SK-N-SH (cell line): ENCODE measurements at regions not wholly inside any gene's neighbourhood (a gene's known extent, or its start where the extent isn't known, plus 50 kb on each side); places are given as distances from the start of the nearest gene placed in this dataset.

Experiments used
- CTCF ChIA-PET: fragments of 300-600, 350-600 bp; formaldehyde crosslinking; extraction: SDS; loops from one replicate; lab custom pipeline; 2021; lab: Yijun Ruan, JAX
- POLR2A ChIA-PET: fragments of 350-600 bp; sonication (Branson Sonifier 250); formaldehyde crosslinking; extraction: SDS; loops from one replicate; lab custom pipeline; 2020; ENCODE audit warnings: antibody characterized with exemption, inconsistent platforms; lab: Yijun Ruan, JAX
- DNase-seq: peaks from one replicate; pipeline ENCODE4 v3.0.0; 2012
- H2AFZ ChIP-seq: fragments of 200-600 bp; sonication (generic); 2 replicates; pipeline ENCODE4 v1.8.1; 2016; ENCODE audit warnings: antibody characterized with exemption, mild to moderate bottlenecking, low read depth
- H3F3A ChIP-seq: fragments of 200-600 bp; sonication (generic); replicated peaks from 2 replicates; pipeline ENCODE3; 2016; ENCODE audit warnings: antibody characterized with exemption, mild to moderate bottlenecking; ENCODE audit not compliant: insufficient read depth
- H3K27ac ChIP-seq, 2 experiments: fragments of 200-500 bp in 1 of 2; fragments of 200-600 bp in 1 of 2; sonication (Bioruptor generic) in 1 of 2; sonication (generic), shearing (Covaris generic) in 1 of 2; 2 replicates each; pipeline versions ENCODE4 v1.5.1 to v1.6.1; 2014 to 2016; ENCODE audit warnings: low read depth in 2 of 2, inconsistent platforms in 1 of 2, low read length in 1 of 2, mild to moderate bottlenecking in 1 of 2, mixed read lengths in 1 of 2
- H3K27me3 ChIP-seq: fragments of 200-600 bp; sonication (generic), shearing (Covaris generic); 2 replicates; pipeline ENCODE4 v1.6.1; 2016; ENCODE audit warnings: mixed run types; ENCODE audit not compliant: insufficient read depth
- H3K36me3 ChIP-seq, 2 experiments: fragments of 200-500 bp in 1 of 2; fragments of 200-600 bp in 1 of 2; sonication (Bioruptor generic) in 1 of 2; sonication (generic) in 1 of 2; replicated peaks in 1 of 2; 2 replicates each; pipeline versions ENCODE3 to v1.5.1; 2014 to 2016; ENCODE audit warnings: low read length in 1 of 2, mild to moderate bottlenecking in 1 of 2; ENCODE audit not compliant: insufficient read depth in 2 of 2, control insufficient read depth in 1 of 2
- H3K4me1 ChIP-seq, 2 experiments: fragments of 200-500 bp in 1 of 2; fragments of 200-600 bp in 1 of 2; sonication (Bioruptor generic) in 1 of 2; sonication (generic), shearing (Covaris generic) in 1 of 2; 2 replicates each; pipeline versions ENCODE4 v1.5.1 to v1.6.1; 2014 to 2016; ENCODE audit warnings: low read depth in 1 of 2, low read length in 1 of 2, mixed run types in 1 of 2; ENCODE audit not compliant: insufficient read depth in 2 of 2, control insufficient read depth in 1 of 2
- H3K4me2 ChIP-seq: fragments of 200-600 bp; sonication (generic), shearing (Covaris generic); 2 replicates; pipeline ENCODE4 v1.6.1; 2017; ENCODE audit warnings: mixed run types
- H3K4me3 ChIP-seq, 2 experiments: fragments of 200-500 bp in 1 of 2; fragments of 200-600 bp in 1 of 2; sonication (Bioruptor generic) in 1 of 2; sonication (generic), shearing (Covaris generic) in 1 of 2; 2 replicates each; pipeline versions ENCODE4 v1.5.1 to v1.8.1; 2014 to 2016; ENCODE audit warnings: low read depth in 2 of 2, inconsistent platforms in 1 of 2, low read length in 1 of 2, mild to moderate bottlenecking in 1 of 2, mixed read lengths in 1 of 2, moderate library complexity in 1 of 2
- H3K79me2 ChIP-seq: fragments of 200-600 bp; sonication (generic); 2 replicates; pipeline ENCODE4 v1.8.1; 2017; ENCODE audit warnings: mild to moderate bottlenecking; ENCODE audit not compliant: insufficient read depth
- H3K9ac ChIP-seq: fragments of 200-600 bp; sonication (generic); 2 replicates; pipeline ENCODE4 v1.6.1; 2017; ENCODE audit warnings: mixed run types
- H3K9me2 ChIP-seq: fragments of 200-600 bp; sonication (generic); 2 replicates; pipeline ENCODE4 v1.6.1; 2017; ENCODE audit warnings: mixed run types
- H3K9me3 ChIP-seq: fragments of 200-600 bp; sonication (generic); 2 replicates; pipeline ENCODE4 v1.6.1; 2017; ENCODE audit warnings: mixed run types, mild to moderate bottlenecking, moderate library complexity
- H4K20me1 ChIP-seq: fragments of 200-600 bp; sonication (generic); 2 replicates; pipeline ENCODE4 v1.6.1; 2017; ENCODE audit warnings: mild to moderate bottlenecking, mixed run types; ENCODE audit not compliant: insufficient read depth
- EP300 ChIP-seq, 2 experiments: IDR thresholded peaks; 2 replicates each; pipeline versions ENCODE4 v1.4.0 to v1.6.1; 2012; ENCODE audit warnings: borderline replicate concordance in 1 of 2, low read depth in 1 of 2, low read length in 1 of 2
- FOXJ3 ChIP-seq: sonication (generic); formaldehyde crosslinking; IDR thresholded peaks from 2 replicates; pipeline ENCODE4 v1.5.1; 2020; ENCODE audit warnings: mild to moderate bottlenecking, missing genetic modification reagents
- GATA2 ChIP-seq: sonication (generic); formaldehyde crosslinking; IDR thresholded peaks from 2 replicates; pipeline ENCODE4 v1.5.0; 2020; ENCODE audit warnings: mild to moderate bottlenecking, missing genetic modification reagents
- IRF3 ChIP-seq: fragments of 150-350 bp; IDR thresholded peaks from 2 replicates; pipeline ENCODE4 v1.6.1; 2016; ENCODE audit warnings: mild to moderate bottlenecking, low read depth, low read length
- MAX ChIP-seq: IDR thresholded peaks from 2 replicates; pipeline ENCODE4 v1.4.0; 2012; ENCODE audit warnings: low read depth
- MXI1 ChIP-seq: IDR thresholded peaks from 2 replicates; pipeline ENCODE4 v1.6.1; 2012; ENCODE audit warnings: mild to moderate bottlenecking, low read depth, low read length, improper control_type of control experiment
- NFIC ChIP-seq: IDR thresholded peaks from 2 replicates; pipeline ENCODE4 v1.4.0; 2012; ENCODE audit warnings: borderline replicate concordance
- RAD21 ChIP-seq: IDR thresholded peaks from 2 replicates; pipeline ENCODE4 v1.6.1; 2012; ENCODE audit warnings: mild to moderate bottlenecking, low read length
- RFX5 ChIP-seq: IDR thresholded peaks from 2 replicates; pipeline ENCODE4 v1.6.1; 2012; ENCODE audit warnings: mild to moderate bottlenecking, improper control_type of control experiment, low read length
- TAF1 ChIP-seq: IDR thresholded peaks from 2 replicates; pipeline ENCODE4 v1.6.1; 2012; ENCODE audit warnings: low read depth, mild to moderate bottlenecking, low read length, moderate library complexity, borderline replicate concordance
- TEAD4 ChIP-seq: IDR thresholded peaks from 2 replicates; pipeline ENCODE4 v1.4.0; 2012; ENCODE audit warnings: mild to moderate bottlenecking, borderline replicate concordance; ENCODE audit not compliant: insufficient read depth
- USF2 ChIP-seq: fragments of 150-350 bp; IDR thresholded peaks from 2 replicates; pipeline ENCODE4 v1.6.1; 2017; ENCODE audit warnings: antibody characterized with exemption, low read length, low read depth, borderline replicate concordance
- WGBS: methylation state at CpG from one replicate; pipeline ENCODE4 v1.1.6; 2017; ENCODE audit warnings: low lambda C conversion rate; 5-methylcytosine and 5-hydroxymethylcytosine counted together

- no peaks in the 10 kb centered on the region for H4K20me1 ChIP-seq
- H3K4me2 ChIP-seq = no peak overlapping the region
- no peaks in the 10 kb centered on the region for H3K79me2 ChIP-seq
- CTCF ChIA-PET = no interaction called here
- no peak overlapping the region for H3K9ac ChIP-seq
- H3K36me3 ChIP-seq = no peaks in the 10 kb centered on the region
- H3K4me3 ChIP-seq = no peak overlapping the region
- no peak for DNase-seq
- TF ChIP-seq MXI1 (no peak), EP300 (IDR thresholded peaks at IDR 0.05; ENCODE audit: borderline replicate concordance in 1 of 2, low read depth in 1 of 2, low read length in 1 of 2) (no peak), MAX (no peak), TAF1 (no peak), RFX5 (no peak), USF2 (no peak), TEAD4 (no peak), NFIC (no peak), RAD21 (no peak), FOXJ3 (CRISPR knock-in tag) (no peak)
- POLR2A ChIA-PET = no interaction called here
- H3F3A ChIP-seq = no peaks in the 10 kb centered on the region
- H3K27me3 ChIP-seq = no peaks in the 10 kb centered on the region
- H2AFZ ChIP-seq = no peak overlapping the region
- no peaks in the 10 kb centered on the region; a peak in 1 of 4 replicates for H3K4me1 ChIP-seq
- 40% methylated on average over 3 of the region's 3 CpGs for WGBS
- no peaks in the 10 kb centered on the region for H3K9me2 ChIP-seq
- no peak overlapping the region for H3K27ac ChIP-seq
- no peaks in the 10 kb centered on the region for H3K9me3 ChIP-seq
Measured at GRCh38 chr7:68969571-68969970, 628.7 kb upstream of the AUTS2 start.

- no peak overlapping the region for H3K4me2 ChIP-seq
- WGBS = 43% methylated on average over 6 of the region's 6 CpGs
- no peaks in the 10 kb centered on the region for H3K4me1 ChIP-seq
- no peak overlapping the region for H2AFZ ChIP-seq
- TF ChIP-seq USF2 (no peak), IRF3 (no peak), RFX5 (no peak), GATA2 (CRISPR knock-in tag) (no peak)
- no peak for DNase-seq
- H3K36me3 ChIP-seq = no peaks in the 10 kb centered on the region
- no peak overlapping the region for H3K27ac ChIP-seq
- CTCF ChIA-PET = interaction anchor here (1.4 kb wide), 1 partner anchor 547 kb away, joined by 3 read pairs; no protein-coding TSS in a partner anchor
- POLR2A ChIA-PET = no interaction called here
- no peak overlapping the region for H3K4me3 ChIP-seq
- no peaks in the 10 kb centered on the region for H3K9me2 ChIP-seq
- H3K9ac ChIP-seq = no peak overlapping the region
- H3K79me2 ChIP-seq = no peaks in the 10 kb centered on the region
- H3K9me3 ChIP-seq = no peaks in the 10 kb centered on the region
- no peaks in the 10 kb centered on the region for H4K20me1 ChIP-seq
- no peaks in the 10 kb centered on the region for H3K27me3 ChIP-seq
- no peaks in the 10 kb centered on the region for H3F3A ChIP-seq
Measured at GRCh38 chr7:68971634-68972340, 626.5 kb upstream of the AUTS2 start.
